HPDE6-E6E7 (cell line): ENCODE measurements at regions not wholly inside any gene's neighbourhood (a gene's known extent, or its start where the extent isn't known, plus 50 kb on each side); places are given as distances from the start of the nearest gene placed in this dataset.

ENCODE experiments used
- DNase-seq: peaks from one replicate; pipeline ENCODE4 v3.0.0; 2011; ENCODE audit warnings: missing footprints; ENCODE audit errors: extremely low spot score

DNA sequence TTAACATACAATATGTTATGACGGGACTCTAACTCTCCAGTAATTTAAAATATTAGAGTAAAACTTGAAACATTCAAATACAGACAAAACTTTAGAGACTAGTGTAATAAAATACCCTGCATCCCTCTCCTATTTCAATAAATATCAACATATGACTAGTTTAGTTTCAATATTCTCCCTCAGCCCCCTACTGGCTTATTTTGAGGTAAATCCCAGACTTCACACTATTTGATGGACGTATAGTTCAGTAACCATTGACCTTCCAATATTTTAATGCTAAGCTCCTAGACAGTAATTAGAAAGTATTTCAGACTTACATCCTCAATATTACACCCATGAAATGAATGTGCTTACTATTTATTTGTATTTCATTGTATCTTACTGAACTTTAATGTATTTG is 180.7 kb upstream of the STARD13 start:
- no peak for DNase-seq

DNA sequence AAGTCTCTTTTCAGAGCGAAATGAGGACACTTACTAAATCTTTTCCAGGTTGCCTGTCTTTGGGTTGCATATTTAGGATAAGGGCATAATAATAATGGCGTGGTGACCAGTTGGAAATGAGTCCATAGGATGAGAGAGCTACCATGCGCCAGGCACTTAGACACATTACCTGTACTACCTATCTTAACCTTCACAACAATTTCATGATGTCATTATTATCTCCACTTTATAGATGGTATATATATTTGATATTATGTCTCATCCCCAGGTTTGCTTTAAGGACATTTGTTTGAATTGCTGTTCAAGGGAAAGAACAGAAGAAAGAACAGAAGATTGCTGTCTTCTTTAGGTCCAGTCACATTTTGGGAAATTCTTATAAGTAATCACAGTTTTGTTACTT is 182.0 kb upstream of the STARD13 start:
- DNase-seq: no peak

DNA sequence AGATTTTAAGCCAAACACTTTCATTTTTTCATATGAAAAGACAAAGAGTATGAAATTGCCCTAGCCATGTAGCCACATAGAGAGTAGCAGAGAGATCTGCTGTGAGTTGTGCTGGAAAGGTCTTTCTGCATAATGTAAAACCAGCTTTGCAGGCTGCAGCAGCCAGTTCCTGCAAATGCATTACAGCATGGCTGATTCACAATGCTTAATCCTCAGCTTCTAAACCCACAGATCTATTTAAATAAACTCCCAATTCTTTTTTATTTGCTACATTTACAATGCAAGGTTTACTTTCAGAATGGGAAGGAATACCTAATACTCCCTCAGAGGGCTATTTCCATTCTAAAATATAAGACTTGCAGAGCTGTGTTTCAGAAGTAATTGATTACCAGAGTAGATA is 185.6 kb upstream of the STARD13 start:
- DNase-seq: no peak

DNA sequence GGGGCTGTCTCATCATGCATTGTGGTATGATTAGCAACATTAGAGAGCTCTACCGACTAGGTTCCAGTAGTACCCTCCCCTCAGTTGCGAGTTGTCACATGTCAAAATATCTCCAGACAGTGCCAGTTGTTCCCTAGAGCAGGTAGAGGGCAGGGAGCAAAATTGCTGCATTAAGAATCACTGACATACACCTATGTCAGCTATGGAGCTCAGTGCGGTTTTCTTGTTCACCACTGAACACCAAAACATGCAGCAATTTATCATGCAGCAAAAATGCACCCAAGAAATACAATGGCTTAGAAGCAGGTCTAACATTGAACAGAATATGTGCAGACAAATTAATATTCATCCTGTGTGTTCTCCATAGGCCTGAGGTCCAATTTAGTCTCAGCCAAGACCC is 186.9 kb upstream of the STARD13 start:
- no peak for DNase-seq

DNA sequence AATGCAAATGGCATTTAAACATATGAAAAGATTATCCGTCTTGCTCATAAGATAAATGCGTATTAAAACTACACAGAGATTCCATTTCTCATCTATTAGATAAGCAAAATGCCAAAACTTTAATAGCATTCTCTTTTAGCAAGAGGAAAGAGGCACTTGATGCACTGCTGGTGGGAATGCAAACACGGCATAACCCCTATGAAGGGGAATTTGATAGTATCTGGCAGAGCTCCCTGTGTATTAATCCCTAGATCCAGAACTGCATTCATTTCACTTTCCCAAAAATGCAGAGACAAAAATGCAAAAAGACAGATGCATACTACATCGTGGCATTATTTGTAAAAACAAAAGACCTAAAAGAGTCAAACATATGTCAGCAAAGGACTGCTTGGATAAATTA is 193.6 kb upstream of the STARD13 start:
- no peak for DNase-seq

DNA sequence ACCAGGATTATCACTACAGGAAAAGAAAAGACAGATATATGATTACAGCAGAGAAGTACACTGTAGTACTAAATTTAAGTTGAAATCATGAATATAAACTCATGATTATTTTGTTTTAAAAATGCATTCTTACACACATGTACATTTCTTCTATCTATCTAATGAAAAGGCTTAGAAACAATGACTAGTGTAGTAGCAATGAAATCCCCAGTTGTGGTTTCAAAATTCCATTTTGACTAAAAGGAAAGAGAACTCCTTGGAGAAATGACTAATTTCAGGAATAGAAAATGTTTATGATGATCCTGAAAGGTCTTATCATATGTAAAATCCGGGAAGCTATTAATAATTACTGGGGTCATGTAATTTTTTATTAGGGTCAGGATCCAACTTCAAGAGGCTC is 195.0 kb upstream of the STARD13 start:
- no peak for DNase-seq

DNA sequence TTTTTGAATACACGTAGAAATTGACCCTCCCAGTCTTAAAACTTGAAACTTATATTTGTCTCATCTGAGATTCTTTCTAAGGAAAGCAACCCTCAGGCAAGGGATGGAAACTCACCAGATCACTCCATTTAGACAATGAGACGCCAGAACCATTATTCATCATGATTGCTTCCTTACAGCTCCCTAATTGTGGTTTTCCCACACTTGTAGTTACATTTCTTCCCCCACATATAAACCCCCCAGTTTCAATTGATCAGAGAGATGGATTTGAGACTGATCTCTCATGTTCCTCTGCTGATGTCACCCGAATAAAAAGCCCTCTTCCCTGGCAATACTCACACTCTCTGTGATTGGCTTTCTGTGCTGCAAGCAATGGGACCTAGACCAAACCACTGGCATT is 197.9 kb upstream of the STARD13 start:
- DNase-seq: peak; percentile 25

DNA sequence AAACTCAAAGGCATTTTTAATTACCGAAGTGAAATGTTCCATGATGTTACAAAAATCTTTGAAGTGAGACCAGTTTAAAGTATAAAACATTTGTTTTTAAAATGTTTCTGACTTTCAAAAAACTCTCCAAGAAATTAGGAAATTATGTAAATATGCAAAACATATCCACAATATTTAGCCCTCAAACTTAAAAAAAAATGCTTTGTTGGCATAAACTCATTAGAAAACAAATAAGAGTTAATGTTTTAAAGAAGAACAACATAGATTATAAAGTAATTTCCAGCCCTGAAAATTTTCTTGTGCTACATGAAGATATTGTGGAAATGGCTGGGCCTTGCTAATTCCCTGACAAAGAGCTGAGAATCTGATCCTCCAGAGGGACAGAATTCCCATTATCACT is 199.7 kb upstream of the STARD13 start:
- no peak for DNase-seq

DNA sequence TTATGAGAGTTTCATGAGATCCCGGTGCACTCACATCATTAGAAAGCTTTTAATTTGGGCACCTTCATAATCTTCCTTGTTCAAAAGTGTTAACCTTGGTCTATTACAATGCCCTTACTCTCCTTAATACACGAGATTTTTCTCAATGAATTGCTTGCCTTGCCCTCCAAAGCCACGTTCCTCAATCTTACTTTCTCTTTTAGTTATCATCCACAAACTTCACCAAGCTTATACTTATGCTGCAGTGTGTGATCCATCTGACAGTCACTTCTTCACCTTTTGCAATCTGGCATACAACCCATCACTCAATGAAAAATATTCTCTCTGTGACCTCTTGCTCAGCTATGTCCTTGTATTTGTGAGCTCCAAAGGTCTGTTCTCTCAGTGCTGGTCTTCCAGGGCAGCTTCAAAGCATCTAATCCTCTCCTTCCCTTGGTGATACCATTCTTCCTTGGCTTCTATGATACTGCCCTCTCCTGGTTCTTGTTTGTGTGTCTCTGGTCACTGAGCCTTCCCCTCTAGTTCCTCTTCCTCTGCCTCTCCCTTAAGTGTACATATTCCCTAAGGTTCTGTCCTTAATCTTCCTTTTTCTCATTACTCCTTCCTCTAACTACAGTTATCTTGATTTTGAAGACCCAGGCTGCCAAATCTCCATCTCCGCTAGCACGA is 202.2 kb upstream of the STARD13 start:
- no peak for DNase-seq

DNA sequence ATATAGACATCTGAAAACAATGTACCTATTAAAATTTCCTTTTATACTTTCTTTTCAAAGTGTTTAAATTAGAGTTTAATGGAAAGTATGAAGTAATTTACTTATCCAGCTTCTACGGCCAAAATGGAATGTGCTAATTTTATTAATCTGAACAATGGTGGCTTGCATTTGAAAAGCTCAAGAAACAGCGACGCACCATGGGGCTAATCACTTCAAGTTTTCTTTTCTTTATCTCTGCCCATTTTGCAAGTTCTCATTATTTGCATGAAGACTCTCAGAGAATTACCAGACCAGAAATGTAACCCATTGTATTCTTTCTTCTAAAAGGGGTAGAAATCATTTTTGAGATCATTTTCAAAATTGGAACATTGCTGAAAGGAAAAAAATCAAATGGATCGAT is 204.0 kb upstream of the STARD13 start:
- no peak for DNase-seq

DNA sequence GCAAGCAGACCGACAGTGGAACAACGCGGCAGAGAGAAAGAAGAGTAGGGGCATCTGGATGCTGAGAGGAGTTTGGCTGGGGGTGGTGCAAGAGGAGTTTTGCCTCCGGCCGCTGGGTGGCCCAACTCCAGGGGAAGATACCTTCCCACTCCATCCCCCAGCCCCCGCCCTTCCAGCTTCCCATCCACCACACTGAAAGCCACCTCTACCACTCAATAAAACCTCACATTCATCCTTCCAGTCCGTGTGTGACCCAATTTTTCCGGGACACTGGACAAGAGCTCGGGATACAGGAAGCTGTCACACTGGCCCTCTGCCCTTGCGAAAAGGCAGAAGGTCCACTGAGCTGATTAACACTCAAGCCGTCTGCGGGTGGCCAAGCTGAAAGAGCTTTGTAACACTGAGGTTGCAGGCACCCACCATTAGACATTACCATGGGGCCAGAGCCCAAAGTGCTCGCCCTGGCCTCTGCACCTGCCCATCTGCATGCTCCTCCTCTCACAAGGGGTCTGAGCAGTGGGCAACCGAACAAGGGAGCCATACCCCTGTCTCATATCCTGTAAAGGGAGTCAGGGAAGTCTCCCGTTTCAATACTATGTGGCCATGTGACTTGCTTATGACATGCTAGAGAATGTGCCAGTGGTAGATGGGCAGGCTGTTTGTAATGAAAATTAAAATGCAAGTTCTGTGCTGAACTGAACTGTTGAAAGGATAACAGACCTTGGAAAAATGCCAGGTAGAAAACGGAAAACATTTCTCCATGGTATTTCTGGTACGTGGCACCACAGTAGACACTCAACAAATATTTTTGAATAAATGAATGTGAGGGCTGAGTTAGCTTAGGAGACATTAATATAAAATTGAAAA is 205.1 kb upstream of the STARD13 start:
- no peak for DNase-seq

DNA sequence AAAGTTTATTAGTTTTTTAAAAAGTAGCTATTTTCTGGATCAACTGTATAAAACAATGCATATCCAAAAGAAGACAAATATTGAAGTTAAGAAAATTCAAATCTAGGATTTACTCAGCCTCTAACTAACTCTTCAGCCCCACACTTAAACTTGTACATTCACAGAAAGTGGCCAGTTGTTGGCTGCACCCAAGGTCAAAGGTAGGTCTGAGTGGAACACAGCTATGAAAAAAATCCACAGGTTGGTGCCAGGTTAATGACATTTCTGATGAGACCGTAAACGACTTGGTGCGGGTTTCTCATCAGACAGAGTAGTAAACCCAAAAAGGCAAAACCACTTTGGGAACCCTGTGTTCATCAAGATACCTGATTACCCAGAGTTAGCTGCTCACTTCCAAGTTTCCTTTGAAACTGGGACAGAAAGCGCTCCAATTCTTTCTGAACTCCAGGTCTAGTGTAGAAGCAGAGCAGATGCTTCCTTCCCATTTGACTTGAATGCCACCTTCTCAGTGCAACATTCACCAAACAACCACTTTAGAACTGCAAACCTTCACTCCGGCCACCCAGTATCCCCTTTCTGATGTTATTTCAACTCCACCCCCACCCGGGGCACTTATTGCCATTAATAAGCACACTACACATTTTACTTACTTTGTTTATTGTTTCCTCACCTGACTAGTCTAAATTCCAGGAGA is 208.3 kb upstream of the STARD13 start:
- DNase-seq: no peak

DNA sequence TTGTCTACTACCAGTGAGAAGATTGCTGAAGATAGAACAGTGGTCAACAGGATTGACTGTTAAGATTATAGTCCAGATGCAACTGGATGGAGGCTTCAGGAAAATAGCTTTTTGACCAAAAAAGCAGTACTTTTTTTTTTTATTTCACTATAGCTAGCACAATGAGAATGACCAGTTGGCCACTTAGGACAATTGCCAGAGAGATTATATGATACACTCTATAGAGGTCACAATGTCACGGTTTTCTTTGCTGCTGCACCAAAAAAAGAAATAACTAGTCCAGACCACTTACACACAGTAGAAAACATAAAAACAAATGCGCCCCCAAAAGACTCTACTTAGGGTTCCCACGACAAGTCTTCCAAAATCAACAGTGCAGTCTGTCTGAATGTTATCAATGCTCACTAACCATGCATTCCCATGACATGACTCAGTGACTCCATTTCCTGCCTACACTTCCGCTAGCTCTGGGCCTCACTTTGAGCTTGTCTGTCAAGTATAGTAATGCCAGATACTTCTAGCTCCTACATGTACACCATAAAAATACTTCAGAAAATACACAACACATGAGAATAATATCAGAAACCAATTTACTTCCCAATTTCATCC is 209.1 kb upstream of the STARD13 start:
- DNase-seq: no peak

DNA sequence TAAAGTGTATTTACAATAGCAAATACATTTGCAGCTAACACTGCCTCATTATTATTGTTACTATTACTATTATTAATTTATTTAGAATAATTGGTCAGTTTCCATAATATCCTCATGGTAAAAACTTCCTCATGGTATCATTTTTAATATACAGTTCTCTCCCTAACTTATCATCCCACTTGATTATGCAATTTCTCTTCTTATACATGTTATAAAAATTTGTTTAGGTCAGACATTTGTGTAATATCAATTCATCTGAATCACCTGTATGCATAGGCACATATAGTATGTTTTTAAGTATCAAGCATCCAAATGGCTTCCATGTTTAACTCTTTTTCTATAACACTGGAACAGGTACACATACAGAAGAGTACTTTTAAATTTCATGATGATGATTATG is 210.8 kb upstream of the STARD13 start:
- no peak for DNase-seq

DNA sequence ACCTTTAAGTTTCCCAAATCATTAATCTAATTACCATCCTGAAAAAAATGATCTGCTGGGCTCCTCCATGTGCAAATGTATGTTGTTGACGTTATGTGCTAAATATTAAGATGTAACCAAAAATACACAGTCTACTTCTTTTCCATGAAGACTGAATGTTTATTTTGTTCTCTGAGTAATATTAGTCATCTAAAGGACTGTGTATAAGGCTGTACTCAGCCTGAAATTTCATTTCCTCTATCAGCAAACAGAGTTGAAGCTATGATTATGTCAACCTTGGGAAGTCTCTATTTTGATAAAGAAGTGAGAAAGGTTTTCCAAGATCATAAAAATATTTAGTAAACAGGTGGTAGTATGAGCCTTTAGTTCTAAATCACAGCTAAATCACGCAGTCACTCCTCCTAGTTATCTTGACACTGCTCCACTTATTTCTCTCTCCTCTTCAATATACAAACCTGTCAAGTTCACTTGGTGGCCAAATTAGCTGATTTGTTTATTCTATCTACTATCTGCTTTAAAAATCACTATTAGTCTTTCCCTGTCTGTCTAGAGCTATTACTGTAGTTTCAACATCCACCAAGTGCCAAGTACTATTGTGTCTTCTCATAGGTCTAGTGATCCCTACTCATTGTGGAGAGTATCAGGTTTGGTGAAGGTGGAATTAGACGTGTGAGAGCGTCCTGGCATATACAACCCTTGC is 211.7 kb upstream of the STARD13 start:
- DNase-seq: no peak

DNA sequence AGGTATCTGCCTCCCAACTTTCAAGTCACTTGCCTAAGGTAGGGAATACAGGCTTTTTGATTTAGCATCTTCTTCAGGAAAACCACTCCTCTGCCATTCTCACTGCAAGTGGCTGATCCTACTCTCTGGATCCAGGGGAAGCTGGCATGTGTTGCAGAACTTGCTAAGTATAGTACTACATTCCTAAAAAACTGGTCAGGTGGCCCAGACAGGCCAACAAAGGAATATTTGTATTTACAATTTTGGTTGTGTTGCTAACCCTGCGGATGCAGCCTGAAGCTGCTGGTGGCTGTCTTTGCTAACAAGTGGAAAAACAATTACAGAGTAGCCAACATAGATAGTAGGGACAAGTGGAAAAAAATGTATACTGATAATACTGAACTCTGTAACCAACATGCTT is 222.5 kb upstream of the STARD13 start:
- no peak for DNase-seq

DNA sequence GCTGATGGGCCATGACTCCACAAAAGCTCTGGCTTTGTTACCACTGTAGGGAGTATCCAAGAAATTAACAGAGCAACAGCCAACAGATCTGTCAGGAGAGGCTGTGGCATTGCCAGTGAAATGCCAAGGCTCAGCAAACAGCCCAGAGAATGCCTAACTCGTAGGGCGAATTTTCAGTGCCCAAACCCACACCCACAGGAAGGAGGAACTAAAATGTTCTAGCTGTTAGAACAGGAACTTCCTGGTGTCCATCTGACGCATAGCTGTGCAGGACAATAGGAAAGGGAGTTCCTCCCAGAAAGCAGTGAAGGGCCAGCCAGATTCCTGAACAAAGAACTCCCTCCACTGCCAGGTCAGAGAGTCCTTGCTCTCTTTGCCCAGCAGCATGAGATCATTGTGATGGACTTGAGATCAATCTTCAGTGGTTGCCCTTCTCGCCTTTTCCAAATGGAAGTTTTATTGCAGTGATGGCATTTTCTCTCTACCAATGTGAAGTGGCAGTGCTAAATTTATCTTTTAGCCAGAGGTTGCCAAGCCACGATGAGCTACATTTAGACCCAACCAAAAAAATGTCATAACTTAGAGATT is 224.2 kb upstream of the STARD13 start:
- peak; percentile 3 for DNase-seq

DNA sequence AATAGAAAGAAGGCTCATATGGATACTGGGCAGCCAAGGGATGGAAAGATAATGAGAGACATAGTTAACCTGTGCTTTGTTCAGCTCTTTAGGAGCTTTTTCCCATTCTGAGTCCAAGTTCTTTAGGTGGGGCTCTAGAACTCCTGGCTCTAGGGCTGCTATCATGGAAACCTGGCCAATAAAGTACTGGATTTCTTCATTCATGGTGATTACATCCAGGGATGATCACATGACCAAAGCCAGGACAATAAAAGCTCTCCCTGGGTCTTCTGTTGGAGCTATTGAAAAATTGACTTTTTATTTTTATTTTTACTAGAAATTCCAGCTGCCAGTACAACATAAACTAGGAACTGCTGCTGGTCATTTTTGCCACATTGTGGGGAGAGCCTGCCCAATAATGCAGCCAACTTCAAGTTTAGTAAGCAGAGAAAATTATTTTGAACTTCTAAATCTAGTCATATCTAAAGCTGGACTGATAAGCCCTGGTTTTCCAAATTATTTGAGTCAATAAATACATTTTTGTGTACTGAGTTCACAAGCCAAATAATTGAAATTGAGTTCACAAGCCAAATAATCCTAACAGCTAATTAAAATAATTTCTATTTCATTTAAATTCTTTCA is 224.9 kb upstream of the STARD13 start:
- no peak for DNase-seq

DNA sequence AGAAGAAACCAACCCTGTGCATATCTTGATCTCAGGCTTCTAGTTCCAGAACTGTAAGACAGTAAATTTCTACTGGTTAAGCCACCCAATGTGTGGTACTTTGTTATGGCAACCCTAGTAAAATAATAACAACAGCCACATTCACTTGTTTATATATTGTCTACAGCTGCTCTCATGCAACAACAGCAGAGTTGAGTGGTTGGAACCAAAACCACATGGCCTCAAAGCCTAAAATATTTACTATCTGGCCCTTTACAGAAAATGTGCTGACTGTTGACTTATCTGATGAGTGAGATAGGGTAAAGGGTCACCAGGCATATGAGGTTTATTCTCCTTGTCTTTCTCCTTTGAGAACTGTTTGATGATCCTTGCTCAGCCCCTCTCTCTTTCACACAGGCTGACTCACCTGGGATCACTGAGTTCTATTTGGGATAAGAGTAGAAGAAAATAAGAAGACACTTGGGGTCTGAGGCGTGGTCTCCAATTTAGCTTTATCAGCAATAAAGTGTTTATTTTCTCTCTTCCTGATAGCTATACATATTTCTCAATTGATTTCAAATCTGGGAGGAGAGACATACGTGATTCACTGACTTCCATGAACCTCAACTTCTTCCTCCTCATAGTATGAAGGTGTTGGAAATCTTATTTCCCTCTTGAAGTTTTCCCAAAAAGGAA is 227.5 kb upstream of the STARD13 start:
- DNase-seq: no peak

DNA sequence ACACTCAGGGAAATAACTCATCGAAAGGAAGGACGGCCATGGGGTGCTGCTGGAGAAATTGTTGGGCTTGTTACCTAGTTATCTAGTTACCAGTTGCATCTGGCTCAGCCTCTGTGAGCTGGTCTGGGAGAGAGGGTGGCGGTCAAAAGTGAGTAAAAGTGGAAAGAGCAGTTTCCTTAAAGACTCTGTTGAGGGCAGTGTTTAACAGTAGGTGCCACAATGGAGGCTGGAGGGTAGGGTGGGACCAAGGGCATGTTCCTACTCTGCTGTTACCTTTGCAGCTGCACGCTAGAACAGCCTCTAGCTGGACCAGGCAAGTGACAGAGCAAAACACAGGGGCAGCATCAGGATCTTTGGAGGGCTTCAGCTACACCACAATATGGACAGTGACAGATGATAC is 228.8 kb upstream of the STARD13 start:
- no peak for DNase-seq
